ENCODE measurements at regions not wholly inside any gene's neighbourhood (a gene's known extent, or its start where the extent isn't known, plus 50 kb on each side); places are given as distances from the start of the nearest gene placed in this dataset.
"Not testable (repeated sequence)": the region's sequence is repeated elsewhere in the genome, so short reads cannot be mapped to it uniquely, and the experiment has no call there.

GRCh38 chr3:140769951-140770350 lies 92.1 kb downstream of the TRIM42 start:
- POLR2A ChIA-PET (ENCODE audit: low non-redundant PET): no interaction called here
- no peak for TF ChIP-seq CTCF (conservative IDR thresholded peaks at IDR 0.05; ENCODE audit: low read depth)
- CTCF ChIA-PET: no interaction called here
- no peak for DNase-seq (ENCODE audit: low spot score)
- no peak overlapping the region for H3K27ac ChIP-seq

GRCh38 chr3:140770977-140771667 lies 93.3 kb downstream of the TRIM42 start:
- DNase-seq (ENCODE audit: low spot score): no peak
- no peak overlapping the region for H3K27ac ChIP-seq
- ChIA-PET POLR2A (ENCODE audit: low non-redundant PET) (no interaction called here), CTCF (interaction anchor here (1.1 kb wide), 1 partner anchor 24 kb away, joined by 3 read pairs; no protein-coding TSS in a partner anchor)
- TF ChIP-seq CTCF (conservative IDR thresholded peaks at IDR 0.05; ENCODE audit: low read depth): no peak

GRCh38 chr3:140777631-140778233 lies 99.9 kb downstream of the TRIM42 start:
- ChIA-PET POLR2A (ENCODE audit: low non-redundant PET) (no interaction called here), CTCF (no interaction called here)
- no peak for DNase-seq (ENCODE audit: low spot score)
- TF ChIP-seq CTCF (conservative IDR thresholded peaks at IDR 0.05; ENCODE audit: low read depth): no peak
- H3K27ac ChIP-seq: no peak overlapping the region

GRCh38 chr3:140791368-140791767 lies 113.5 kb downstream of the TRIM42 start:
- TF ChIP-seq CTCF (conservative IDR thresholded peaks at IDR 0.05; ENCODE audit: low read depth): no peak
- H3K27ac ChIP-seq: no peak overlapping the region
- ChIA-PET POLR2A (ENCODE audit: low non-redundant PET) (no interaction called here), CTCF (no interaction called here)
- DNase-seq (ENCODE audit: low spot score): no peak

GRCh38 chr3:140794507-140794906 lies 116.6 kb downstream of the TRIM42 start:
- ChIA-PET POLR2A (ENCODE audit: low non-redundant PET) (no interaction called here), CTCF (interaction anchor here (0.6 kb wide), 1 partner anchor 34 kb away, joined by 3 read pairs; no protein-coding TSS in a partner anchor)
- TF ChIP-seq CTCF (conservative IDR thresholded peaks at IDR 0.05; ENCODE audit: low read depth): no peak
- DNase-seq (ENCODE audit: low spot score): no peak
- no peak overlapping the region for H3K27ac ChIP-seq

GRCh38 chr3:140802898-140803297 lies 125.0 kb downstream of the TRIM42 start:
- CTCF ChIA-PET; H3K27ac ChIP-seq; DNase-seq (ENCODE audit: low spot score); POLR2A ChIA-PET (ENCODE audit: low non-redundant PET): not testable (repeated sequence)

GRCh38 chr3:140809316-140809715 lies 131.5 kb downstream of the TRIM42 start:
- TF ChIP-seq CTCF (conservative IDR thresholded peaks at IDR 0.05; ENCODE audit: low read depth): no peak
- no peak overlapping the region for H3K27ac ChIP-seq
- POLR2A ChIA-PET (ENCODE audit: low non-redundant PET): no interaction called here
- DNase-seq (ENCODE audit: low spot score): no peak
- CTCF ChIA-PET: interaction anchor here (0.6 kb wide), 1 partner anchor 310 kb away, joined by 3 read pairs; no protein-coding TSS in a partner anchor

Data from RWPE1 (cell line).